Endothelial cell of umbilical vein (primary cell): ENCODE measurements at regions not wholly inside any gene's neighbourhood (a gene's known extent, or its start where the extent isn't known, plus 50 kb on each side); places are given as distances from the start of the nearest gene placed in this dataset.

Experiments used
- EZH2 ChIP-seq: IDR thresholded peaks from 2 replicates; pipeline ENCODE4 v1.6.1; 2012; ENCODE audit warnings: borderline replicate concordance, low read depth, mild to moderate bottlenecking, moderate library complexity, low read length, inconsistent platforms; ENCODE audit not compliant: severe bottlenecking
- FOS ChIP-seq: IDR thresholded peaks from 2 replicates; pipeline ENCODE4 v1.6.1; 2011; ENCODE audit warnings: mild to moderate bottlenecking, low read length, moderate library complexity, borderline replicate concordance; ENCODE audit not compliant: insufficient read depth
- JUN ChIP-seq: IDR thresholded peaks from 2 replicates; pipeline ENCODE4 v1.6.1; 2011; ENCODE audit warnings: borderline replicate concordance, low read depth; ENCODE audit not compliant: insufficient read length, insufficient read depth
- POLR2A ChIP-seq: IDR thresholded peaks from 2 replicates; pipeline ENCODE4 v1.6.1; 2012; ENCODE audit warnings: low read depth, mild to moderate bottlenecking, control low read depth, low read length
- POLR2AphosphoS5 ChIP-seq: IDR thresholded peaks from 2 replicates; pipeline ENCODE4 v1.6.1; 2012; ENCODE audit warnings: low read depth, mild to moderate bottlenecking, control low read depth, low read length, moderate library complexity; ENCODE audit not compliant: insufficient read depth
- TF ChIP-seq, protein P1 (sequence below), 2 donors: IDR thresholded peaks; 1 replicate in 1 of 2; 2 replicates in 1 of 2; pipeline ENCODE4 v1.5.1; 2011; ENCODE audit warnings: low read length in 2 of 2, mild to moderate bottlenecking in 2 of 2, moderate library complexity in 2 of 2, control low read depth in 1 of 2, inconsistent platforms in 1 of 2, low read depth in 1 of 2; ENCODE audit not compliant: insufficient read depth in 1 of 2; ENCODE audit errors: extremely low read depth in 1 of 2
- TF ChIP-seq, protein P2 (sequence below): IDR thresholded peaks from 2 replicates; pipeline ENCODE4 v1.6.1; 2011; ENCODE audit not compliant: insufficient read depth, insufficient read length

- TF ChIP-seq, protein P1, sequence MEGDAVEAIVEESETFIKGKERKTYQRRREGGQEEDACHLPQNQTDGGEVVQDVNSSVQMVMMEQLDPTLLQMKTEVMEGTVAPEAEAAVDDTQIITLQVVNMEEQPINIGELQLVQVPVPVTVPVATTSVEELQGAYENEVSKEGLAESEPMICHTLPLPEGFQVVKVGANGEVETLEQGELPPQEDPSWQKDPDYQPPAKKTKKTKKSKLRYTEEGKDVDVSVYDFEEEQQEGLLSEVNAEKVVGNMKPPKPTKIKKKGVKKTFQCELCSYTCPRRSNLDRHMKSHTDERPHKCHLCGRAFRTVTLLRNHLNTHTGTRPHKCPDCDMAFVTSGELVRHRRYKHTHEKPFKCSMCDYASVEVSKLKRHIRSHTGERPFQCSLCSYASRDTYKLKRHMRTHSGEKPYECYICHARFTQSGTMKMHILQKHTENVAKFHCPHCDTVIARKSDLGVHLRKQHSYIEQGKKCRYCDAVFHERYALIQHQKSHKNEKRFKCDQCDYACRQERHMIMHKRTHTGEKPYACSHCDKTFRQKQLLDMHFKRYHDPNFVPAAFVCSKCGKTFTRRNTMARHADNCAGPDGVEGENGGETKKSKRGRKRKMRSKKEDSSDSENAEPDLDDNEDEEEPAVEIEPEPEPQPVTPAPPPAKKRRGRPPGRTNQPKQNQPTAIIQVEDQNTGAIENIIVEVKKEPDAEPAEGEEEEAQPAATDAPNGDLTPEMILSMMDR (IDR thresholded peaks at IDR 0.05; ENCODE audit: extremely low read depth in 1 of 2, insufficient read depth in 1 of 2, low read depth in 1 of 2, low read length in 2 of 2): no peak
- TF ChIP-seq EZH2 (no peak), JUN (no peak), POLR2A (no peak), POLR2AphosphoS5 (no peak), FOS (no peak)
- TF ChIP-seq, protein P2, sequence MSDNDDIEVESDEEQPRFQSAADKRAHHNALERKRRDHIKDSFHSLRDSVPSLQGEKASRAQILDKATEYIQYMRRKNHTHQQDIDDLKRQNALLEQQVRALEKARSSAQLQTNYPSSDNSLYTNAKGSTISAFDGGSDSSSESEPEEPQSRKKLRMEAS: no peak
Observed at GRCh38 chr1:30148676-30149075, 574.7 kb downstream of the MATN1 start.
